SH-SY5Y (cell line): ENCODE measurements at regions not wholly inside any gene's neighbourhood (a gene's known extent, or its start where the extent isn't known, plus 50 kb on each side); places are given as distances from the start of the nearest gene placed in this dataset.

ENCODE experiments used
- GATA2 ChIP-seq: IDR thresholded peaks from 2 replicates; pipeline ENCODE4 v1.6.1; 2011; ENCODE audit warnings: mild to moderate bottlenecking, low read depth, low read length
- GATA3 ChIP-seq: IDR thresholded peaks from 2 replicates; pipeline ENCODE4 v1.6.1; 2011; ENCODE audit warnings: low read depth, mild to moderate bottlenecking, low read length, moderate library complexity

GRCh38 chr11:80842246-80842645 lies 1401.4 kb upstream of the TENM4 start:
- no peak for TF ChIP-seq GATA3
- TF ChIP-seq GATA2: no peak
